ENCODE measurements at regions not wholly inside any gene's neighbourhood (a gene's known extent, or its start where the extent isn't known, plus 50 kb on each side); places are given as distances from the start of the nearest gene placed in this dataset.
A peak's percentile ranks its signal among the peaks of the same experiment; 100 is the strongest.
"Not testable (repeated sequence)": the region's sequence is repeated elsewhere in the genome, so short reads cannot be mapped to it uniquely, and the experiment has no call there.

DNA sequence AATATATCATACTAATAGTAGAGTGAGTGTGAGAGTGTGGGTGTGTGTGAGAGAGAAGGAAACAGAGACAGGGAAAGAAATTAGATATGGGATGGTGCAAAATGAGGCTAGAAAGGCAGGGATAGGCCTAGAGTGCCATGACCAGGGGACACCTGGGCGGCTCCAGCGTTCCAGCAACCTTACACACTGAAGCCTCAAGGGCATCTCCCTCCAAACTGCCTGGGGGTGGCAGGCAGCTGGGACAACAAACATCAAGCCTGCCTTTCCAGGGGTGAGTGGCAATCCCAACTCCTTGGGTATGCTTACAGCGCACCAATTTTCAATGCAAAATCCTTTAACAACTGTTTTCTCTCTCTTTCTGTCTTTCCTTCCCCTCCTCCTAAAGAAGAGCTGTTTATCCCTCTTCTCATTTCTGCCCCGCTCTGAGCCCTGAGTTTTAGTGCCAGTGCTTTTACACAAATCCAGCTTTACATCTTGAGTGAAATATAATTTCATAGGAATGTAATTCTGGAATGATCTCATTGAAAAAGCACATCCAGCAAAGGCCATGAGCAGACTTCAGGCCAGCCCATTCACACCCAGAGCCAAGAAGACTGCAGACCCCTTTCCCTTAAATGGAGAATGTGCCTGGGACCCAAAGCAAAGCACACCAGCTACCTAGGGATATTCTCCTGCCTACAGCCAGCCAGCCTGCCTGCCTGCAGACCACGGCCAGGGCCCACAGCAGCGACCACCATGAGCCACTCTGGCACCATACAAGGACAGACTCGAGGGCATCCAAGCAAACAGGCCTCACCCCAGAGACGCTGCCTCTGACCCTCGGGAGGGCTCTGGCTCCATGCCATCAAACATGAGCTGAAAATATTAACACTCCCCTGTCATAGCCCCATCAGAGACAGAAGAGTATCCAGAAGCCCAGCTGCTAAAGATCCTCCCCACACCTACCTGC lies 90.3 kb downstream of the RPL27A start:
- Histone ChIP-seq H3K79me2 (ENCODE audit: control insufficient read depth, insufficient read depth, low read length) (no peaks in the 10 kb centered on the region), H2AFZ (ENCODE audit: insufficient read depth, low read depth, low read length, poor library complexity, severe bottlenecking) (no peak overlapping the region), H3K9me3 (ENCODE audit: control extremely low read depth in 1 of 3, control insufficient read depth in 2 of 3, insufficient read depth in 1 of 3, low read length in 2 of 3) (no peaks in the 10 kb centered on the region), H3K4me3 (ENCODE audit: control extremely low read depth in 1 of 5, extremely low read depth in 1 of 5, insufficient read depth in 1 of 5, low read depth in 2 of 5, low read length in 4 of 5) (no peak overlapping the region), H3K4me1 (ENCODE audit: control insufficient read depth in 2 of 2, insufficient read depth in 2 of 2, low read length in 2 of 2) (no peaks in the 10 kb centered on the region), H3K4me2 (replicated peaks; ENCODE audit: low read depth, low read length, poor library complexity, severe bottlenecking) (no peak overlapping the region), H3K27ac (ENCODE audit: low read length in 2 of 2) (no peak overlapping the region), H3K36me3 (replicated peaks in 1 of 2; ENCODE audit: control extremely low read depth in 1 of 2, control insufficient read depth in 1 of 2, extremely low read depth in 1 of 2, insufficient read depth in 2 of 2, low read length in 1 of 2) (no peaks in the 10 kb centered on the region), H3K9ac (ENCODE audit: low read length) (no peak overlapping the region), H3K27me3 (replicated peaks in 1 of 4; ENCODE audit: control extremely low read depth in 1 of 4, control insufficient read depth in 3 of 4, insufficient read depth in 4 of 4, low read length in 3 of 4) (no peaks in the 10 kb centered on the region), H4K20me1 (ENCODE audit: control insufficient read depth, insufficient read depth, low read length, poor library complexity, severe bottlenecking) (no peaks in the 10 kb centered on the region)
- intact Hi-C loops (cut with micrococcal nuclease) = no loop called here
- DNase-seq (no peak), ATAC-seq (ENCODE audit: low read depth) (no peak)
- TF ChIP-seq EZH2 (IDR thresholded peaks at IDR 0.05; ENCODE audit: borderline replicate concordance, insufficient read depth, low read depth, low read length, poor library complexity, severe bottlenecking) = no peak
- TF ChIP-seq, protein P1, sequence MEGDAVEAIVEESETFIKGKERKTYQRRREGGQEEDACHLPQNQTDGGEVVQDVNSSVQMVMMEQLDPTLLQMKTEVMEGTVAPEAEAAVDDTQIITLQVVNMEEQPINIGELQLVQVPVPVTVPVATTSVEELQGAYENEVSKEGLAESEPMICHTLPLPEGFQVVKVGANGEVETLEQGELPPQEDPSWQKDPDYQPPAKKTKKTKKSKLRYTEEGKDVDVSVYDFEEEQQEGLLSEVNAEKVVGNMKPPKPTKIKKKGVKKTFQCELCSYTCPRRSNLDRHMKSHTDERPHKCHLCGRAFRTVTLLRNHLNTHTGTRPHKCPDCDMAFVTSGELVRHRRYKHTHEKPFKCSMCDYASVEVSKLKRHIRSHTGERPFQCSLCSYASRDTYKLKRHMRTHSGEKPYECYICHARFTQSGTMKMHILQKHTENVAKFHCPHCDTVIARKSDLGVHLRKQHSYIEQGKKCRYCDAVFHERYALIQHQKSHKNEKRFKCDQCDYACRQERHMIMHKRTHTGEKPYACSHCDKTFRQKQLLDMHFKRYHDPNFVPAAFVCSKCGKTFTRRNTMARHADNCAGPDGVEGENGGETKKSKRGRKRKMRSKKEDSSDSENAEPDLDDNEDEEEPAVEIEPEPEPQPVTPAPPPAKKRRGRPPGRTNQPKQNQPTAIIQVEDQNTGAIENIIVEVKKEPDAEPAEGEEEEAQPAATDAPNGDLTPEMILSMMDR (IDR thresholded peaks at IDR 0.05) = no peak
- 88% methylated on average over 8 of the region's 9 CpGs for WGBS (ENCODE audit: insufficient coverage)
- ChIA-PET POLR2A (no interaction called here), CTCF (interaction anchor here (0.6 kb wide), 1 partner anchor 64 kb away, joined by 3 read pairs; no protein-coding TSS in a partner anchor)
- Mint-ChIP-seq H3K4me1 (no peaks in the 10 kb centered on the region), H3K4me3 (no peak overlapping the region), H3K27ac (no peak overlapping the region), H3K27me3 (peaks cover 3% of the 10 kb centered on the region), H3K9me3 (ENCODE audit: insufficient read depth) (no peaks in the 10 kb centered on the region)

DNA sequence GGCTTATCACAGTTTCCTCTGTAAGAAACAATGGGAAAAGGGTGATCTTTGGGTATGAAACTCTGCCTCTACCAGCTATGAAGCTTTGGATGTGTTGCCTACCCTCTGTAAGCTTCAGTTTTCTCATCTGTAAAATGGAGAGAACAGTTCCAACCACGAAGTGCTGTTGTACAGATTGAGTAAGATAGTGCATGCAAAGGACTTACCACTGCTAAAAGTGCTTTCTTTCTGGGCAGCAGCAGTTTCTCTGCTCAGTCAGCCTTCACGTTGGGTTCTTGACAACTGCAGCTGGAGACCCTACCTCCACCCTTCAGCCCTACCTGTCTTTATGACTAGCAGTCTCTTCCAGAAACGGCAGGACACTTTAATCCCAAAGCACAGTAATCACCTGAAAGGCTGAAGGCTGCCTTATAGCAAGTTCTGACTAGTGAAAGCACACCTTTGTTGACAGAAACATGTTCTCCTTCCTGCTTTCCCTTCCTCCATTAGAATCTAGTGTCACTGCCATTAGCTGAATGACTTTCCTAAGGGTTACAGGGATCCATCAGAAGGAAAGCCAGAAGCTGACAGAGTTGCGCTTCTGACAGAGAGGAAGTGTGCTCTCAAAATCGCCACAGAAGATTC lies 91.4 kb downstream of the RPL27A start:
- DNase-seq (no peak), ATAC-seq (ENCODE audit: low read depth) (no peak)
- H2AFZ ChIP-seq (ENCODE audit: insufficient read depth, low read depth, low read length, poor library complexity, severe bottlenecking) = peak overlapping the region; percentile 8
- H3K36me3 ChIP-seq (replicated peaks in 1 of 2; ENCODE audit: control extremely low read depth in 1 of 2, control insufficient read depth in 1 of 2, extremely low read depth in 1 of 2, insufficient read depth in 2 of 2, low read length in 1 of 2) = no peaks in the 10 kb centered on the region
- H3K4me3 ChIP-seq (ENCODE audit: control extremely low read depth in 1 of 5, extremely low read depth in 1 of 5, insufficient read depth in 1 of 5, low read depth in 2 of 5, low read length in 4 of 5) = no peak overlapping the region
- no peaks in the 10 kb centered on the region for H3K9me3 ChIP-seq (ENCODE audit: control extremely low read depth in 1 of 3, control insufficient read depth in 2 of 3, insufficient read depth in 1 of 3, low read length in 2 of 3)
- H3K9ac ChIP-seq (ENCODE audit: low read length) = no peak overlapping the region
- H3K4me2 ChIP-seq (replicated peaks; ENCODE audit: low read depth, low read length, poor library complexity, severe bottlenecking) = no peak overlapping the region
- POLR2A ChIA-PET = no interaction called here
- intact Hi-C loops (cut with micrococcal nuclease) = no loop called here
- WGBS (ENCODE audit: insufficient coverage) = 67% methylated on average over 5 of the region's 5 CpGs
- H3K27me3 Mint-ChIP-seq = peaks cover 3% of the 10 kb centered on the region
- no peaks in the 10 kb centered on the region for H3K79me2 ChIP-seq (ENCODE audit: control insufficient read depth, insufficient read depth, low read length)
- no peak overlapping the region for H3K27ac Mint-ChIP-seq
- H4K20me1 ChIP-seq (ENCODE audit: control insufficient read depth, insufficient read depth, low read length, poor library complexity, severe bottlenecking) = no peaks in the 10 kb centered on the region
- no peak for TF ChIP-seq EZH2 (IDR thresholded peaks at IDR 0.05; ENCODE audit: borderline replicate concordance, insufficient read depth, low read depth, low read length, poor library complexity, severe bottlenecking)
- H3K4me1 ChIP-seq (ENCODE audit: control insufficient read depth in 2 of 2, insufficient read depth in 2 of 2, low read length in 2 of 2) = no peaks in the 10 kb centered on the region
- CTCF ChIA-PET = no interaction called here
- no peaks in the 10 kb centered on the region for H3K27me3 ChIP-seq (replicated peaks in 1 of 4; ENCODE audit: control extremely low read depth in 1 of 4, control insufficient read depth in 3 of 4, insufficient read depth in 4 of 4, low read length in 3 of 4)
- no peaks in the 10 kb centered on the region for H3K9me3 Mint-ChIP-seq (ENCODE audit: insufficient read depth)
- H3K4me3 Mint-ChIP-seq = no peak overlapping the region
- no peaks in the 10 kb centered on the region for H3K4me1 Mint-ChIP-seq
- H3K27ac ChIP-seq (ENCODE audit: low read length in 2 of 2) = no peak overlapping the region

DNA sequence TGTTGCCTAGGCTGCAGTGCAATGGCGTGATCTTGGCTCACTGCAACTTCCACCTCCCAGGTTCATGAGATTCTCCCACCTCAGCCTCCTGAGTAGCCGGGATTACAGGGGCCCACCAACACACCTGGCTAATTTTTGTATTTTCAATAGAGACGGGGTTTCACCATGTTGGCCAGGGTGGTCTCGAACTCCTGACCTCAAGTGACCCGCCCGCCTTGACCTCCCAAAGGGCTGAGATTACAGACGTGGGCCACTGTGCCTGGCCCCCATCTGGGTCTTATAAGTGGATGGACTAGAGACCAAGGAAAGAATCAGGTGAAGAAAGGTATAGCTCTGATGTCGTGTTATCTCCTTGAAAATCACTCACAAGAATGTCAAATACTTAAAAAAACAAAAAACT lies 92.3 kb downstream of the RPL27A start:
- intact Hi-C loops (cut with micrococcal nuclease); H3K27me3 ChIP-seq (replicated peaks in 1 of 4; ENCODE audit: control extremely low read depth in 1 of 4, control insufficient read depth in 3 of 4, insufficient read depth in 4 of 4, low read length in 3 of 4); H3K4me3 ChIP-seq (ENCODE audit: control extremely low read depth in 1 of 5, extremely low read depth in 1 of 5, insufficient read depth in 1 of 5, low read depth in 2 of 5, low read length in 4 of 5); H4K20me1 ChIP-seq (ENCODE audit: control insufficient read depth, insufficient read depth, low read length, poor library complexity, severe bottlenecking); H3K79me2 ChIP-seq (ENCODE audit: control insufficient read depth, insufficient read depth, low read length); ATAC-seq (ENCODE audit: low read depth); H3K27ac ChIP-seq (ENCODE audit: low read length in 2 of 2); H3K4me3 Mint-ChIP-seq; CTCF ChIA-PET; H3K9me3 Mint-ChIP-seq (ENCODE audit: insufficient read depth); H3K36me3 ChIP-seq (replicated peaks in 1 of 2; ENCODE audit: control extremely low read depth in 1 of 2, control insufficient read depth in 1 of 2, extremely low read depth in 1 of 2, insufficient read depth in 2 of 2, low read length in 1 of 2); DNase-seq; H3K4me1 ChIP-seq (ENCODE audit: control insufficient read depth in 2 of 2, insufficient read depth in 2 of 2, low read length in 2 of 2); H3K4me1 Mint-ChIP-seq; H3K9me3 ChIP-seq (ENCODE audit: control extremely low read depth in 1 of 3, control insufficient read depth in 2 of 3, insufficient read depth in 1 of 3, low read length in 2 of 3); POLR2A ChIA-PET; H3K4me2 ChIP-seq (replicated peaks; ENCODE audit: low read depth, low read length, poor library complexity, severe bottlenecking); H2AFZ ChIP-seq (ENCODE audit: insufficient read depth, low read depth, low read length, poor library complexity, severe bottlenecking); H3K27ac Mint-ChIP-seq; H3K9ac ChIP-seq (ENCODE audit: low read length); H3K27me3 Mint-ChIP-seq: not testable (repeated sequence)
- WGBS (ENCODE audit: insufficient coverage) = 98% methylated on average over 6 of the region's 8 CpGs

Measured in B cell (primary cell).